ENCODE measurements at regions not wholly inside any gene's neighbourhood (a gene's known extent, or its start where the extent isn't known, plus 50 kb on each side); places are given as distances from the start of the nearest gene placed in this dataset.

DNA sequence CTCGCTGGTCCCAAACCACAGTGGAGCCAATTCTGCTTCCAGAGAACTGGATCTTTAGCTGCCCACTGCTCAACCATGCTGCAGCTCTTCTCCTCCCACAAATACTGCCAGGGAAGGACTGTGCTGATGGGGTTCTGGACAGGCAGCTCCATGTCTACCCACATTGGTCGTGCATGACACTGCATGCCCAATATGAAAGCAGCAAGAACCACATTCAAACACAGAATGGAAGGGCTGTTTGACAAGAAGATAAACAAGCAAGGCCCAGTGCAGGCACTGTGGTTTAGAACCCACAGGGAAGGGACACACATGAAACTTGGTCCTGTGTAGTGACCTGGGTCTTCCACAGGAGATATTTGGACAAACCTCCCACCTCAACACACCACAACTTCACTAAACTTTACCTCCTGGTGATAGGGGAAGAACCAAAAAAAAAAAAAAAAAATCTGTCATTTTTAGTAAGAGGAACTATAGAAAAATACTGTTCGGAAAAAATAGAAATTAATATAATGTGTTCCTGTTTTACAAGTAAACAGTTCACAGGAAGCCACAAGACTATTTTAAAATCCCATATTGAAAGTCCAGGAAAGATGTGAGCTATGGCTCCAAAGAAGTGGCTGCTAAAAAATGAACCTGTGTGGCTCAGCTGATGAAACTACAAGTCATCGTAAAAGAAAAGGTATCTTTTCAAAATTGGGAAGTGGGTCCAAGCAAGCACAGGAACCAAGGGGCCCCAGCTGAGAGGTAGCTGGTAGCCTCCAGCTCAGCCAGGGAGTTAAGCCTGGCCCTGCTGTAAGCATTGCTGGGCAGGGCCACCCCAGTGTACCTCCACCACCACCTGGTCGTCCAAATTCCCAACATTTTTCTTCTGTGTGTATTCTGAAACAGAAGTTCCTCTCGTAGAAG lies 77.7 kb upstream of the ACAN start:
- DNase-seq (ENCODE audit: low spot score), result no peak
- POLR2A ChIA-PET, result no interaction called here
- Mint-ChIP-seq H3K4me3 (no peak overlapping the region), H3K4me1 (no peaks in the 10 kb centered on the region), H3K27me3 (ENCODE audit: low read depth) (peaks cover 3% of the 10 kb centered on the region; the same call in 1 of the 2 replicates), H3K27ac (no peak overlapping the region), H3K9me3 (peaks cover 15% of the 10 kb centered on the region), H3K36me3 (no peaks in the 10 kb centered on the region)
- ATAC-seq, result no peak
- TF ChIP-seq, protein P1, sequence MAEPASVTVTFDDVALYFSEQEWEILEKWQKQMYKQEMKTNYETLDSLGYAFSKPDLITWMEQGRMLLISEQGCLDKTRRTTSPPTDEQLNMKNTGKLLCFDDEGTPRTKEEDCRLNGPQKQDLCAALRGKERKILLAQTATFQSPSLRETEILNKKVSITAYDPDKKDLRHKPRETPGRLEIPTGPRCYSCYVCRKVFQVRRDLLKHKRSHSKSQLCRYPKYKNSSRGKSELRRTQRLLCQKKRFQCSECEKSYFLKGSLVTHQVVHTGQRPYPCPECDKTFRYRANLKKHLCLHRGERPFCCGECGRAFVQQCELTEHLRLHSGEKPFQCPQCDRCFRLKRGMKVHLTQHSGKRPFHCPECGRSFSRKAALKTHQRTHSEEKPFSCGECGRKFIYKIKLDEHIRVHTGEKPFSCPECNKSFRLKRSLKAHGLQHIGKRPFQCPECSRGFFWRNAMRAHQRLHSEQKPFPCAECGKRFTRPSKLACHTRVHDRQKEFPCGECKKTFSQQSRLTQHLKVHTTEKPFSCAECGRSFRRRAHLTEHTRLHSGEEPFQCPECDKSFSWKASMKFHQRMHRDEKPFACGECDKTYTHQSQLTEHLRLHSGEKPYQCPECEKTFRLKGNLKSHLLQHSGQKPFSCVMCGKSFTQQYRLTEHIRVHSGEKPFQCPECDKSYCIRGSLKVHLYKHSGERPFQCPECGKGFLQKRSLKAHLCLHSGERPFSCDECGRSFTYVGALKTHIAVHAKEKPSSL (CRISPR knock-in tag; conservative IDR thresholded peaks at IDR 0.05), result no peak
- TF ChIP-seq ZNF423 (CRISPR knock-in tag; IDR thresholded peaks at IDR 0.05), result no peak
- TF ChIP-seq, protein P2, sequence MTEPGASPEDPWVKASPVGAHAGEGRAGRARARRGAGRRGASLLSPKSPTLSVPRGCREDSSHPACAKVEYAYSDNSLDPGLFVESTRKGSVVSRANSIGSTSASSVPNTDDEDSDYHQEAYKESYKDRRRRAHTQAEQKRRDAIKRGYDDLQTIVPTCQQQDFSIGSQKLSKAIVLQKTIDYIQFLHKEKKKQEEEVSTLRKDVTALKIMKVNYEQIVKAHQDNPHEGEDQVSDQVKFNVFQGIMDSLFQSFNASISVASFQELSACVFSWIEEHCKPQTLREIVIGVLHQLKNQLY (CRISPR knock-in tag; IDR thresholded peaks at IDR 0.05), result no peak
- TF ChIP-seq CREM (CRISPR knock-in tag; IDR thresholded peaks at IDR 0.05), result no peak
- TF ChIP-seq ZBTB21 (CRISPR knock-in tag; IDR thresholded peaks at IDR 0.05; ENCODE audit: borderline replicate concordance), result no peak
- no peak for TF ChIP-seq NFATC4 (CRISPR knock-in tag; IDR thresholded peaks at IDR 0.05)
- no peak for TF ChIP-seq KAT7 (CRISPR knock-in tag; IDR thresholded peaks at IDR 0.05; ENCODE audit: borderline replicate concordance)
- TF ChIP-seq, protein P3, sequence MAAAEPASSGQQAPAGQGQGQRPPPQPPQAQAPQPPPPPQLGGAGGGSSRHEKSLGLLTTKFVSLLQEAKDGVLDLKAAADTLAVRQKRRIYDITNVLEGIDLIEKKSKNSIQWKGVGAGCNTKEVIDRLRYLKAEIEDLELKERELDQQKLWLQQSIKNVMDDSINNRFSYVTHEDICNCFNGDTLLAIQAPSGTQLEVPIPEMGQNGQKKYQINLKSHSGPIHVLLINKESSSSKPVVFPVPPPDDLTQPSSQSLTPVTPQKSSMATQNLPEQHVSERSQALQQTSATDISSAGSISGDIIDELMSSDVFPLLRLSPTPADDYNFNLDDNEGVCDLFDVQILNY (CRISPR knock-in tag; IDR thresholded peaks at IDR 0.05), result no peak
- TF ChIP-seq NFE2L1 (CRISPR knock-in tag; IDR thresholded peaks at IDR 0.05), result no peak
- TF ChIP-seq FOXP1 (CRISPR knock-in tag; IDR thresholded peaks at IDR 0.05; ENCODE audit: borderline replicate concordance), result no peak
- CTCF ChIA-PET, result interaction anchor here (1.6 kb wide), 1 partner anchor 24 kb away, joined by 4 read pairs; no protein-coding TSS in a partner anchor

DNA sequence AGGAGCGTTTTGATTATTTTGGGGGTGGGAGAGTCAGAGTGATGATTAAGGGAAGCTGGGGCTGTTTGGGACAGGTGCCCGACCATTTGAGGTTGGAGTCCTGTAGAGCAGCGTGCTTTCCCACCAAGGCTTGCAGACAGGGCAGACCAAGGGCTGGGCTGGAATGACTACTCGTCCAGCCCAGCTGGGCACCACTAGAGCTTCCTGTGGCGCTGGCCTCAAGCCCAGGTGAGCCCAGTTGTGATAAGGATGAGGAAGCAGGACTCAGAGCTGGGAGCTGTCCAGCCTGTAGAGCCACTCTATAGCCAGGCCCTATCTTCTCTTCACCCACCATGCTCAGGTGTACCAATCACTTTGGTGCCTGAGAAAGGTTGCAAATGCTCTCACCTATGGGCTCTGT lies 75.8 kb upstream of the ACAN start:
- H3K27me3 Mint-ChIP-seq (ENCODE audit: low read depth), result peaks cover 3% of the 10 kb centered on the region; the same call in 1 of the 2 replicates
- no peak overlapping the region for H3K27ac Mint-ChIP-seq
- no peaks in the 10 kb centered on the region for H3K36me3 Mint-ChIP-seq
- DNase-seq (ENCODE audit: low spot score) (no peak), ATAC-seq (peak; percentile 39; the same call in 1 of the 2 replicates)
- H3K9me3 Mint-ChIP-seq, result peaks cover 15% of the 10 kb centered on the region
- POLR2A ChIA-PET, result no interaction called here
- CTCF ChIA-PET, result no interaction called here
- no peaks in the 10 kb centered on the region for H3K4me1 Mint-ChIP-seq
- TF ChIP-seq ZNF219 (CRISPR knock-in tag; IDR thresholded peaks at IDR 0.05; ENCODE audit: borderline replicate concordance), result no peak
- no peak for TF ChIP-seq JUN (CRISPR knock-in tag; IDR thresholded peaks at IDR 0.05)
- TF ChIP-seq SOX15 (CRISPR knock-in tag; IDR thresholded peaks at IDR 0.05), result no peak
- no peak for TF ChIP-seq GABPB1 (CRISPR knock-in tag; IDR thresholded peaks at IDR 0.05)
- TF ChIP-seq TEAD4 (CRISPR knock-in tag; IDR thresholded peaks at IDR 0.05), result no peak
- TF ChIP-seq, protein P4, sequence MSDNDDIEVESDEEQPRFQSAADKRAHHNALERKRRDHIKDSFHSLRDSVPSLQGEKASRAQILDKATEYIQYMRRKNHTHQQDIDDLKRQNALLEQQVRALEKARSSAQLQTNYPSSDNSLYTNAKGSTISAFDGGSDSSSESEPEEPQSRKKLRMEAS (CRISPR knock-in tag; IDR thresholded peaks at IDR 0.05), result no peak
- H3K4me3 Mint-ChIP-seq, result no peak overlapping the region

DNA sequence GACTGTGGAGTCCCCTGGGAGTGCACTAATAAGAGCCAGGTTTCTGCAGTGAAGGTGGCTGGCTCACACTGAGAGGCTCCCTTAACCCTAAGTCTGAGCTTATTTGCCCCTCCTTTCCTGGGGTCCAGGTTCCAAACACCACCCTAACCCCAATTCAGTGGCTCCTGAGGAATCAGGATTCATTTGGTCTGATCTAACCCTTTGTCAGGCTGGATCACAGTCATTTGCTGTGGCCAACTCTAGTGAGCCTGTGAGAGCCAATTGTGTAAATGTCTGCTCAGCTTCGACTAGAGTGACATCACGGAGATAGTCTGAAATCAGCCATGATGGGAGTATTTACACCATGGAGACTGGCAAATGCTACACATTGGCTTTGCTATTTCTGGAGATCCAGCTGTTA lies 73.7 kb upstream of the ACAN start:
- ChIA-PET CTCF (interaction anchor here (0.6 to 0.7 kb wide), 3 partner anchors 60 to 1391 kb away, joined by 3 to 8 read pairs (median 3); no protein-coding TSS in a partner anchor), POLR2A (no interaction called here)
- no peaks in the 10 kb centered on the region for H3K36me3 Mint-ChIP-seq
- ATAC-seq, result no peak
- H3K27ac Mint-ChIP-seq, result no peak overlapping the region
- H3K9me3 Mint-ChIP-seq, result peaks cover 16% of the 10 kb centered on the region
- H3K4me3 Mint-ChIP-seq, result no peak overlapping the region
- no peak for DNase-seq (ENCODE audit: low spot score)
- no peaks in the 10 kb centered on the region for H3K4me1 Mint-ChIP-seq
- peaks cover 3% of the 10 kb centered on the region; the same call in 1 of the 2 replicates for H3K27me3 Mint-ChIP-seq (ENCODE audit: low read depth)
- TF ChIP-seq, protein P5, sequence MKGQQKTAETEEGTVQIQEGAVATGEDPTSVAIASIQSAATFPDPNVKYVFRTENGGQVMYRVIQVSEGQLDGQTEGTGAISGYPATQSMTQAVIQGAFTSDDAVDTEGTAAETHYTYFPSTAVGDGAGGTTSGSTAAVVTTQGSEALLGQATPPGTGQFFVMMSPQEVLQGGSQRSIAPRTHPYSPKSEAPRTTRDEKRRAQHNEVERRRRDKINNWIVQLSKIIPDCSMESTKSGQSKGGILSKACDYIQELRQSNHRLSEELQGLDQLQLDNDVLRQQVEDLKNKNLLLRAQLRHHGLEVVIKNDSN (CRISPR knock-in tag; IDR thresholded peaks at IDR 0.05), result no peak
- TF ChIP-seq, protein P6, sequence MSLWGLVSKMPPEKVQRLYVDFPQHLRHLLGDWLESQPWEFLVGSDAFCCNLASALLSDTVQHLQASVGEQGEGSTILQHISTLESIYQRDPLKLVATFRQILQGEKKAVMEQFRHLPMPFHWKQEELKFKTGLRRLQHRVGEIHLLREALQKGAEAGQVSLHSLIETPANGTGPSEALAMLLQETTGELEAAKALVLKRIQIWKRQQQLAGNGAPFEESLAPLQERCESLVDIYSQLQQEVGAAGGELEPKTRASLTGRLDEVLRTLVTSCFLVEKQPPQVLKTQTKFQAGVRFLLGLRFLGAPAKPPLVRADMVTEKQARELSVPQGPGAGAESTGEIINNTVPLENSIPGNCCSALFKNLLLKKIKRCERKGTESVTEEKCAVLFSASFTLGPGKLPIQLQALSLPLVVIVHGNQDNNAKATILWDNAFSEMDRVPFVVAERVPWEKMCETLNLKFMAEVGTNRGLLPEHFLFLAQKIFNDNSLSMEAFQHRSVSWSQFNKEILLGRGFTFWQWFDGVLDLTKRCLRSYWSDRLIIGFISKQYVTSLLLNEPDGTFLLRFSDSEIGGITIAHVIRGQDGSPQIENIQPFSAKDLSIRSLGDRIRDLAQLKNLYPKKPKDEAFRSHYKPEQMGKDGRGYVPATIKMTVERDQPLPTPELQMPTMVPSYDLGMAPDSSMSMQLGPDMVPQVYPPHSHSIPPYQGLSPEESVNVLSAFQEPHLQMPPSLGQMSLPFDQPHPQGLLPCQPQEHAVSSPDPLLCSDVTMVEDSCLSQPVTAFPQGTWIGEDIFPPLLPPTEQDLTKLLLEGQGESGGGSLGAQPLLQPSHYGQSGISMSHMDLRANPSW (CRISPR knock-in tag; conservative IDR thresholded peaks at IDR 0.05; ENCODE audit: low read depth), result no peak
- TF ChIP-seq RORB (CRISPR knock-in tag; IDR thresholded peaks at IDR 0.05) (no peak), JAZF1 (CRISPR knock-in tag; IDR thresholded peaks at IDR 0.05) (no peak), CREM (CRISPR knock-in tag; IDR thresholded peaks at IDR 0.05) (no peak), TEAD1 (CRISPR knock-in tag; IDR thresholded peaks at IDR 0.05) (no peak), TCF7 (CRISPR knock-in tag; IDR thresholded peaks at IDR 0.05; ENCODE audit: low read depth) (no peak)
- TF ChIP-seq, protein P1 (CRISPR knock-in tag; conservative IDR thresholded peaks at IDR 0.05), result no peak

All from WTC11 (cell line).